Right lobe of liver (tissue), 6 donors: ENCODE measurements at regions not wholly inside any gene's neighbourhood (a gene's known extent, or its start where the extent isn't known, plus 50 kb on each side); places are given as distances from the start of the nearest gene placed in this dataset.

Experiments
- ATAC-seq, 4 donors: fragments of 200-7000 bp; cut with Tn5 transposase; one replicate each; pipeline ENCODE4 v1.9.1; 2020; ENCODE audit warnings: mild to moderate bottlenecking in 4 of 4, moderate library complexity in 4 of 4
- DNase-seq, 3 donors: peaks; one replicate each; pipeline ENCODE4 v3.0.0-alpha.2; 2020
- H3K27ac ChIP-seq, 3 donors: fragments of 200-600 bp; one replicate each; pipeline ENCODE4 v1.8.0; 2022
- H3K27me3 ChIP-seq, 2 donors: fragments of 200-600 bp; one replicate each; pipeline ENCODE4 v1.8.0; 2022
- H3K36me3 ChIP-seq, 4 donors: fragments of 200-600 bp; sonication (generic) in 1 of 4; one replicate each; pipeline versions ENCODE4 v1.5.1 to v1.8.0; 2017 to 2022; ENCODE audit warnings: control low read depth in 1 of 4
- H3K4me1 ChIP-seq, 4 donors: fragments of 200-600 bp; sonication (generic) in 1 of 4; one replicate each; pipeline versions ENCODE4 v1.5.1 to v1.8.0; 2017 to 2022; ENCODE audit warnings: control low read depth in 1 of 4
- H3K4me3 ChIP-seq, 3 donors: fragments of 200-600 bp; one replicate each; pipeline ENCODE4 v1.8.0; 2022
- H3K9me3 ChIP-seq, 4 donors: fragments of 200-600 bp; sonication (generic) in 1 of 4; one replicate each; pipeline versions ENCODE4 v1.5.1 to v1.8.0; 2017 to 2022; ENCODE audit warnings: control low read depth in 1 of 4
- POLR2A ChIP-seq: fragments of 450-650 bp; IDR thresholded peaks from one replicate; pipeline ENCODE4 v1.6.1; 2017; ENCODE audit warnings: antibody characterized with exemption, mild to moderate bottlenecking
- WGBS: methylation state at CpG from one replicate; pipeline ENCODE4 v1.1.6; 2018; ENCODE audit warnings: low coverage, low lambda C conversion rate; ENCODE audit not compliant: insufficient coverage; ENCODE audit errors: missing lambda C conversion rate; 5-methylcytosine and 5-hydroxymethylcytosine counted together
- intact Hi-C, 2 donors: fragments of 100-400 bp; cut with DNase I; formaldehyde crosslinking; loops; one replicate each; pipeline versions ENCODE4 v1.11.2 to v1.14.1; 2022
- TF ChIP-seq, protein P1 (sequence below), 4 donors: fragments of 200-600 bp in 3 of 4; fragments of 450-650 bp in 1 of 4; IDR thresholded peaks; one replicate each; pipeline versions ENCODE4 v1.5.1 to v1.8.0; 2016 to 2022; ENCODE audit warnings: antibody characterized with exemption in 4 of 4, mild to moderate bottlenecking in 2 of 4
- donor health status: DM: no; HTN: yes; CAD: no.
- donor health status: DM: no; HTN: no; CAD: no.
- donor health status: DM: no; HTN: no; CAD: no.
- donor health status: DM: no; HTN: yes; CAD: no.
- donor health status: DM: no; HTN: yes; CAD: no.

DNA sequence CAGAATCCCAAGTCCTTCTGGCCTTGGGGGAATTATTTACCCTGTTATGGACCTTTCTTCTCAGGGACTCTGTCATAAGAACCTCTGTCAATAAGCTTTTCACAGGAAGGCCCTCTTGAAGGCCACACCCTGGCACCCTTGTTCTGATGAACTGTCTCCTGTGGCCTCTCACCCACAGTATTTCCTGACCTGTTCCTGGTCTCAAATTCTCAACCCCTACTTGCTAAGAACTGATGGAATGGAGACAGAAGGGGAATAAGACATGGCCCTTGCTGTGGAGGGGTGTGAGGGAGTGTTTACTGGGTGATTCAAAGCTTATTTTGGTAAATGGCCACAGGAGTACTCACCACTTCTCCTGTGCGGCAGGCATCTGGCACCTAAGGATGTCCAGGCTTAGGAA, 1082.9 kb downstream of the BCL11B start:
- H3K4me1 ChIP-seq: no peaks in the 10 kb centered on the region
- intact Hi-C loops: no loop called here
- no peaks in the 10 kb centered on the region for H3K36me3 ChIP-seq
- no peak for ATAC-seq
- TF ChIP-seq, protein P1, sequence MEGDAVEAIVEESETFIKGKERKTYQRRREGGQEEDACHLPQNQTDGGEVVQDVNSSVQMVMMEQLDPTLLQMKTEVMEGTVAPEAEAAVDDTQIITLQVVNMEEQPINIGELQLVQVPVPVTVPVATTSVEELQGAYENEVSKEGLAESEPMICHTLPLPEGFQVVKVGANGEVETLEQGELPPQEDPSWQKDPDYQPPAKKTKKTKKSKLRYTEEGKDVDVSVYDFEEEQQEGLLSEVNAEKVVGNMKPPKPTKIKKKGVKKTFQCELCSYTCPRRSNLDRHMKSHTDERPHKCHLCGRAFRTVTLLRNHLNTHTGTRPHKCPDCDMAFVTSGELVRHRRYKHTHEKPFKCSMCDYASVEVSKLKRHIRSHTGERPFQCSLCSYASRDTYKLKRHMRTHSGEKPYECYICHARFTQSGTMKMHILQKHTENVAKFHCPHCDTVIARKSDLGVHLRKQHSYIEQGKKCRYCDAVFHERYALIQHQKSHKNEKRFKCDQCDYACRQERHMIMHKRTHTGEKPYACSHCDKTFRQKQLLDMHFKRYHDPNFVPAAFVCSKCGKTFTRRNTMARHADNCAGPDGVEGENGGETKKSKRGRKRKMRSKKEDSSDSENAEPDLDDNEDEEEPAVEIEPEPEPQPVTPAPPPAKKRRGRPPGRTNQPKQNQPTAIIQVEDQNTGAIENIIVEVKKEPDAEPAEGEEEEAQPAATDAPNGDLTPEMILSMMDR (IDR thresholded peaks at IDR 0.05): no peak
- no peak for TF ChIP-seq POLR2A
- DNase-seq: no peak
- H3K9me3 ChIP-seq: no peaks in the 10 kb centered on the region
- WGBS: no CpG with 5 or more reads among the region's 1 CpG
- no peaks in the 10 kb centered on the region for H3K27me3 ChIP-seq
- no peak overlapping the region for H3K27ac ChIP-seq
- no peak overlapping the region for H3K4me3 ChIP-seq

DNA sequence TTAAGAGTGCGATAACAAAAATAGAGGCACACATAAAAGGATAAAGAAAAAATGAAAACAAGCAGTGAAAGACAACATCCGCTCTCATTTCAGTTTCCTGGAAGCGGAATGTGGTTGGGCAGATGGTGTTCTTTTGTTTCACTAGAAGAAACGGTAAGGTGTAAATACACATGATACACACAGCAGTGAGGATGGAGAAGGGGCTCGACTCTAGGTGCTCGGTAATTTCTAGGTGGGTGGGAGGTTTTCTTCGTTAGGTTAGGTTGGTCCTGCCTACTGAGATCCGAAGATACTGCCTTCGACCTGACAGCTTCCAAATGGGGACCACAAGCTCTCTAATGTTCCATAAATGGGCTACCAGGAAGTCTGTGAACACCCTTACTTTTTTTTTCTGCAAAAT, 1082.5 kb downstream of the BCL11B start:
- intact Hi-C loops: no loop called here
- no peaks in the 10 kb centered on the region for H3K27me3 ChIP-seq
- peak in 1 of 4 donors; percentile 37 for ATAC-seq
- no peak overlapping the region for H3K4me3 ChIP-seq
- no peak overlapping the region for H3K27ac ChIP-seq
- TF ChIP-seq, protein P1 (IDR thresholded peaks at IDR 0.05): no peak
- TF ChIP-seq POLR2A: no peak
- H3K36me3 ChIP-seq: no peaks in the 10 kb centered on the region
- H3K4me1 ChIP-seq: no peaks in the 10 kb centered on the region
- DNase-seq: no peak
- H3K9me3 ChIP-seq: no peaks in the 10 kb centered on the region
- 39% methylated on average over 8 of the region's 9 CpGs for WGBS

DNA sequence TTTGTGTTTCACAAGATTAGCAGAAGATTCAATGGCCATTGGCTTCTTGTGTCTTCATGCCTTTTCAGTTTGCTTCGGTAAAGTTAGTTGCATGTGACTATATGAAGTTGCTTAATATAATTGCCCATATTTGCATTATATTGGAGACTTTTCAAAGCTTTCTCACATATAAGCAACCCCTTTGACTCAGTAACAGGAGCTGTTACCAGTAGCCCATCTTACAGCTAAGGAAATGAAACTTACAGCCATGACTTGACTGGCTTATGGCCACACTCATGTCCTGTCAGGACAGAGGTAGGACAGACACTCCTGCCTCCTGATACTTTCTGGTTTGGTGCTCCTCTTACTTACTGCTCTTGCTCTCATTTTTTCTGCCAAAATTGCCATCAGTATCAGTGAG, 1082.1 kb downstream of the BCL11B start:
- no peak overlapping the region for H3K27ac ChIP-seq
- no peaks in the 10 kb centered on the region for H3K36me3 ChIP-seq
- no peak for ATAC-seq
- H3K9me3 ChIP-seq: no peaks in the 10 kb centered on the region
- no peak overlapping the region for H3K4me3 ChIP-seq
- no peak for DNase-seq
- no peaks in the 10 kb centered on the region for H3K4me1 ChIP-seq
- intact Hi-C loops: no loop called here
- TF ChIP-seq, protein P1 (IDR thresholded peaks at IDR 0.05): no peak
- TF ChIP-seq POLR2A: no peak
- WGBS: 71% methylated on average over 1 of the region's 1 CpG
- no peaks in the 10 kb centered on the region for H3K27me3 ChIP-seq

DNA sequence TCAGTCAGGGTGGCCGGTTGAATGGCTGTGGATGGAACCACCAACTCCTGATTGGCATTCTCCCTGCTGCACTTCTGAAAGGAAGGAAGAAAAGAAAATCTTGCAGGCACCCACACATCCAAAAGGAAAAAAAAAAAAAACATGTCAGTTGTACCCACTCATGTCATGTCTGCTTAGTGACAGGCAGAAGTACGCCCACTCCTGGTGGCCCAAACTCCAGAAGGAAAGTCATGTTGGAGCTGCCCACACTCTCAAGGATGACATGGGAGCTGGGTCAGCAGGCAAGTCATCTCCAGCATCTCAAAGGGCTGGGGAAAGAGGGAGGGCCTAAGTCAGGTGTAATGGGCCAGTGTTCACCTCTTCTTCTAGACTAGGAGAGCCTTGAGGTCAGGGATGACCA, 1079.1 kb downstream of the BCL11B start:
- H3K4me1 ChIP-seq: no peaks in the 10 kb centered on the region
- ATAC-seq (no peak), DNase-seq (no peak)
- TF ChIP-seq, protein P1 (IDR thresholded peaks at IDR 0.05): no peak
- no peak for TF ChIP-seq POLR2A
- H3K9me3 ChIP-seq: no peaks in the 10 kb centered on the region
- no peaks in the 10 kb centered on the region for H3K27me3 ChIP-seq
- intact Hi-C loops: no loop called here
- H3K27ac ChIP-seq: no peak overlapping the region
- H3K36me3 ChIP-seq: no peaks in the 10 kb centered on the region
- WGBS: 47% methylated on average over 2 of the region's 2 CpGs
- H3K4me3 ChIP-seq: no peak overlapping the region

DNA sequence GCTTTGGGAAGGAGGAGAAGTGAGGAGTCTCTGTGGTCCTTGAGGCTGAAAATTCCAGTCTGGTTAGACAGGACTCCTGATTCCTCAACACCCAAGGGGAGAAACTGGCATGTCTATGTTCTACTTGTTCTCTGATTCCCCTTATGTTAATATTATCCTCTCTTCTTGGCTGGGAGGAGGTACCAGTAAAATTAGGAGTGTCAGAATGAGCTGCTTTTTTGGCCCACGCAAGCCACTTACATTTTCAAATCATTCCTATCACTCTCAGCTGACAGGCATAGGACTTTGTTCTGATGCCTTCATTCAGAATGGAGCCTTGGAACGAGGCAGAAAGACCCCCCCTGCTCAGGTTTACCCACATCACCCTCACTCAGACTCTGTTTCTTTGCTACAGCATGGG, 1077.2 kb downstream of the BCL11B start:
- no peak for TF ChIP-seq POLR2A
- TF ChIP-seq, protein P1 (IDR thresholded peaks at IDR 0.05): no peak
- no peaks in the 10 kb centered on the region for H3K4me1 ChIP-seq
- WGBS: 47% methylated on average over 2 of the region's 2 CpGs
- H3K27me3 ChIP-seq: no peaks in the 10 kb centered on the region
- intact Hi-C loops: no loop called here
- H3K36me3 ChIP-seq: no peaks in the 10 kb centered on the region
- DNase-seq: no peak
- ATAC-seq: no peak
- no peaks in the 10 kb centered on the region for H3K9me3 ChIP-seq
- H3K27ac ChIP-seq: no peak overlapping the region
- no peak overlapping the region for H3K4me3 ChIP-seq
